Left lobe of liver (tissue), 2 donors: ENCODE measurements at regions not wholly inside any gene's neighbourhood (a gene's known extent, or its start where the extent isn't known, plus 50 kb on each side); places are given as distances from the start of the nearest gene placed in this dataset.
A peak's percentile ranks its signal among the peaks of the same experiment; 100 is the strongest.
"Not testable (repeated sequence)": the region's sequence is repeated elsewhere in the genome, so short reads cannot be mapped to it uniquely, and the experiment has no call there.

Source experiments
- ATAC-seq: fragments of 200-7000 bp; cut with Tn5 transposase; one replicate; pipeline ENCODE4 v1.9.1; 2020; ENCODE audit warnings: mild to moderate bottlenecking, moderate library complexity
- DNase-seq: peaks from one replicate; pipeline ENCODE4 v3.0.0-alpha.2; 2020; ENCODE audit warnings: low spot score
- donor health status: DM: no; HTN: no; CAD: no; lungs with moderate emphysema.
- donor health status: DM: no; HTN: yes; CAD: no.

- ATAC-seq: no peak
- no peak for DNase-seq
Measured at GRCh38 chr3:177792311-177793030, 595.2 kb upstream of the TBL1XR1 start.

GRCh38 chr3:177793451-177793850 lies 596.2 kb upstream of the TBL1XR1 start:
- DNase-seq (no peak), ATAC-seq (no peak)

GRCh38 chr3:177795216-177795615 lies 597.9 kb upstream of the TBL1XR1 start:
- DNase-seq (no peak), ATAC-seq (no peak)

GRCh38 chr3:177795859-177796258 lies 598.6 kb upstream of the TBL1XR1 start:
- DNase-seq: no peak
- ATAC-seq: no peak

- DNase-seq, ATAC-seq: not testable (repeated sequence)
Measured at GRCh38 chr3:177800147-177800546, 602.9 kb upstream of the TBL1XR1 start.

- DNase-seq: no peak
- no peak for ATAC-seq
Measured at GRCh38 chr3:177800561-177800960, 603.3 kb upstream of the TBL1XR1 start.

GRCh38 chr3:177802151-177802900 lies 605.0 kb upstream of the TBL1XR1 start:
- ATAC-seq (no peak), DNase-seq (no peak)

- ATAC-seq (no peak), DNase-seq (no peak)
Measured at GRCh38 chr3:177803500-177803899, 606.2 kb upstream of the TBL1XR1 start.

GRCh38 chr3:177804032-177804431 lies 606.8 kb upstream of the TBL1XR1 start:
- DNase-seq (no peak), ATAC-seq (peak; percentile 76)

GRCh38 chr3:177804646-177805045 lies 607.4 kb upstream of the TBL1XR1 start:
- ATAC-seq (no peak), DNase-seq (no peak)

GRCh38 chr3:177807150-177807875 lies 610.0 kb upstream of the TBL1XR1 start:
- no peak for ATAC-seq

GRCh38 chr3:177808928-177809478 lies 611.7 kb upstream of the TBL1XR1 start:
- DNase-seq, ATAC-seq: not testable (repeated sequence)

More at GRCh38 chr3:177807150-177807875, 610.0 kb upstream of the TBL1XR1 start:
- DNase-seq: no peak

GRCh38 chr3:177810162-177810623 lies 612.9 kb upstream of the TBL1XR1 start:
- ATAC-seq (peak; percentile 65), DNase-seq (no peak)

- no peak for DNase-seq
- ATAC-seq: no peak
Measured at GRCh38 chr3:177811112-177811511, 613.8 kb upstream of the TBL1XR1 start.

- ATAC-seq (no peak), DNase-seq (no peak)
Measured at GRCh38 chr3:177811835-177812234, 614.6 kb upstream of the TBL1XR1 start.

GRCh38 chr3:177812492-177812891 lies 615.2 kb upstream of the TBL1XR1 start:
- no peak for ATAC-seq

GRCh38 chr3:177813322-177813721 lies 616.0 kb upstream of the TBL1XR1 start:
- DNase-seq (no peak), ATAC-seq (peak; percentile 59)

More at GRCh38 chr3:177812492-177812891, 615.2 kb upstream of the TBL1XR1 start:
- DNase-seq: no peak

GRCh38 chr3:177816667-177817208 lies 619.5 kb upstream of the TBL1XR1 start:
- ATAC-seq (peak; percentile 90), DNase-seq (no peak)

- no peak for DNase-seq
- ATAC-seq: no peak
Measured at GRCh38 chr3:177817751-177818150, 620.5 kb upstream of the TBL1XR1 start.

GRCh38 chr3:177818712-177819240 lies 621.5 kb upstream of the TBL1XR1 start:
- no peak for DNase-seq
- no peak for ATAC-seq
